ENCODE measurements at regions not wholly inside any gene's neighbourhood (a gene's known extent, or its start where the extent isn't known, plus 50 kb on each side); places are given as distances from the start of the nearest gene placed in this dataset.

DNA sequence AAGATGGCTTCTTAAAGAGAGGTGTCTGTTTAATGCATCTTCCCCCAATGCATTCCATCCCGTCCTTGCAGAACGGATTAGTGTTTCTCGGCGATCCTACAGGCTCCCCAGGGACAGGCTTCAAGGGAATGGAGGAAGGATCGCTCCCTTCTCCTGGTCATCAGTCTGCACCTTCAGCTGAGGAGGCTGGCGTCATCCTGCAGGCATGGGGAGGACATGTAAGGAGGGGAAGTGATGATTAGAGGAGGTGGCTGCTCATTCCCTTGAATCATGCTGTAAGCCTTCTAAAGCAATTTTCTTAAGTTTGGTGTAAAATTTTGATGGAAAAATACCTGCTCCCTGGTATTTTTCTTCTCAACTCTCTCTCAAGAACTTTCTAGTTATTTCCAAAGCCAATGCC is 603.6 kb downstream of the NPHP4 start:
- no peaks in the 10 kb centered on the region for H3K9me3 ChIP-seq (ENCODE audit: insufficient read depth, low read depth, low read length)
- H3K9ac ChIP-seq (ENCODE audit: low read depth, low read length): no peak overlapping the region
- no peak overlapping the region for H3K27ac ChIP-seq (ENCODE audit: low read length)
- no peaks in the 10 kb centered on the region for H3K4me1 ChIP-seq (ENCODE audit: insufficient read depth, low read length)
- no peak overlapping the region for H3K4me3 ChIP-seq (ENCODE audit: low read length)
- H3K27me3 ChIP-seq (ENCODE audit: insufficient read depth, low read length): no peaks in the 10 kb centered on the region
- H3K36me3 ChIP-seq (ENCODE audit: insufficient read depth, low read depth, low read length): no peaks in the 10 kb centered on the region

DNA sequence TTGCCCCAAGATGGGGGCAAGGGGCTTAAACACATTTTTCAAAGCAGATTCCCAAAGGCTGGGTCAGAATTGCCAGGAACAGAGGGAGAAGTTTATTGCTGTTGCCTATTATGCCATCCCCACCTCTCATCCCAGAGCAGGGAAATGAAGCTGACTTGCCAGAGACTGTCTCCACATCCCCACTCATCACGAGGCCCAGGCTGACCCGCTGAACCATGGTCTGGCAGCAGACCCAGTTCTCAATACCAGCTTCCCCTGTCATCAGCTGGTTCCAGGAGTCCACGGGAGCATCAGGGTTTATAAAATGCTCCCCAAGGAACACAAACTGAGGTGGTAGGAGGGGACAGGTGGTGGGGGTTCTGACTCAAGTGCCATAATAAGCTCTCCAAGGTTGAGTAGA is 605.9 kb downstream of the NPHP4 start:
- no peaks in the 10 kb centered on the region for H3K36me3 ChIP-seq (ENCODE audit: insufficient read depth, low read depth, low read length)
- no peaks in the 10 kb centered on the region for H3K4me1 ChIP-seq (ENCODE audit: insufficient read depth, low read length)
- no peaks in the 10 kb centered on the region for H3K27me3 ChIP-seq (ENCODE audit: insufficient read depth, low read length)
- no peak overlapping the region for H3K27ac ChIP-seq (ENCODE audit: low read length)
- no peak overlapping the region for H3K9ac ChIP-seq (ENCODE audit: low read depth, low read length)
- no peaks in the 10 kb centered on the region for H3K9me3 ChIP-seq (ENCODE audit: insufficient read depth, low read depth, low read length)
- H3K4me3 ChIP-seq (ENCODE audit: low read length): no peak overlapping the region

DNA sequence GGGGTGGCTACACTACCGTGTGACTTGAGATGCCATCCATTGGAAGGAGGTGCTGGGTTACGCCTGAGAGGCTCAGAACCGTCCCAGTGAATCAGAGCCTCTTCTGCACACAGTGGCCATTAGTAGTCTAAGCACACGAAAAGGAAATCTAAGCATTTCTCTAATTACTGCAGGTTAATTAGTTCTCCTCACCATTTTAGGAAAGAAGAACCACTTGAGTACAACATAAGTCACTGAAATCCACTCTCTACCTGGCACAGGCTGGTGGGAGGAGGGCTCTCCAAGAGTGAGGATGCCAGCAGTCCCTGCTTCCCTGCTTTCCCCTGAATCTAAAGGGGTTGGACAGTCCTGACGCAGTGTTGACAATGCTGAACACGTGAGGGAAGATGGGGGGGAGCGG is 606.3 kb downstream of the NPHP4 start:
- Histone ChIP-seq H3K9ac (ENCODE audit: low read depth, low read length) (no peak overlapping the region), H3K36me3 (ENCODE audit: insufficient read depth, low read depth, low read length) (no peaks in the 10 kb centered on the region), H3K4me1 (ENCODE audit: insufficient read depth, low read length) (no peaks in the 10 kb centered on the region), H3K4me3 (ENCODE audit: low read length) (no peak overlapping the region), H3K27ac (ENCODE audit: low read length) (no peak overlapping the region), H3K9me3 (ENCODE audit: insufficient read depth, low read depth, low read length) (no peaks in the 10 kb centered on the region), H3K27me3 (ENCODE audit: insufficient read depth, low read length) (no peaks in the 10 kb centered on the region)

DNA sequence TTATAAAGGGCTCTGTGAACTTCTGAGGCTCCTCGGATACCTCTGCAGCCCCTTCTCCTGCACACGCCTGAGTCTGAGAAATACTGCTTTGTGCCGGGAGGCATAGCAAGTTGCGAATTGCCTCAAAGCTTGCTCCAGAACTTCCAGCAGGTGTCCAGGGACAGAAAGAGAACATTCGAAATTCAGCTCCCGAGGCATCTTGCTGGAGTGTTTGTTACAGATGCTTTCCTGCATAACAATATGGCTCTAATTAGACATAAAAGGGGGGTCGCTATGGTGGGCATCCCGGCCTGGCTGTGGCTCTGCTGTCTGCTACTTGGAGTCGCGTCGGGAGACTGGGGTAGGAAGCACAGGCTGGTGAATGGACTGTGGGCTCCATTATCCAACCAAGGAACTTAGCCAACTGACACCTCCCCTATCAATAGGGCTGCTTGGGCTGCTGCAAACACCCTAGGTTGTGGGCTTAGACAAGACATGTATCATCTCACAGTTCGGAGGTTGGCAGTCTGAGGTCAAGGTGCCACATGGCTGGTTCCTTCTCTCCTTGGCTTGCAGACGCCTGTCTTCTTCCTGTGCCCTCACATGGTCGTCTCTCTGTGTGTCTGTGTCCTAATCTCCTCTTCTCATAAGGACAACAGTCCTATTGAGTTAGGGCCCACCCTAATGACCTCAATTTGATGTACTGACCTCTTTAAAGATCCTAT is 607.0 kb downstream of the NPHP4 start:
- H3K9ac ChIP-seq (ENCODE audit: low read depth, low read length): no peak overlapping the region
- no peak overlapping the region for H3K4me3 ChIP-seq (ENCODE audit: low read length)
- no peaks in the 10 kb centered on the region for H3K27me3 ChIP-seq (ENCODE audit: insufficient read depth, low read length)
- no peak overlapping the region for H3K27ac ChIP-seq (ENCODE audit: low read length)
- no peaks in the 10 kb centered on the region for H3K36me3 ChIP-seq (ENCODE audit: insufficient read depth, low read depth, low read length)
- no peaks in the 10 kb centered on the region for H3K4me1 ChIP-seq (ENCODE audit: insufficient read depth, low read length)
- H3K9me3 ChIP-seq (ENCODE audit: insufficient read depth, low read depth, low read length): no peaks in the 10 kb centered on the region

DNA sequence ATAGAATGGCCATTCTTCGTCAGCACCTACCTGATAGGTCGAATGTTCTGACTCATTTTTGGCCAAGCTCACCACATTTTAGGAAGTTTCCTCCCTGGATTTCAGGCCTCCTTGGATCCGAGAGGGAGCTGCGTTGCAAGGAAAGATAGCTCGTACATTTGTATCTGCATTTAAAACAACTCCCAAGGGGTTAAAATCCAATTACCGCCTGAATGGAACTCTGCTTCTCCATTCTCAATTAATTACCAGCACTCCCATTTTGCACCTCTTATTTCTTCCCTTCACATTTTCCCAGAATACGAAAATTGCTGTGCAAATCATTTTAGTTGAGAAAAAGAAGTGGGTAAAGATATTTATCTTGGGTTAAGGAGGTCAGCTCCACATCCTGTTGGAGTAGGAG is 610.7 kb downstream of the NPHP4 start:
- H3K27ac ChIP-seq (ENCODE audit: low read length): no peak overlapping the region
- H3K36me3 ChIP-seq (ENCODE audit: insufficient read depth, low read depth, low read length): no peaks in the 10 kb centered on the region
- no peaks in the 10 kb centered on the region for H3K4me1 ChIP-seq (ENCODE audit: insufficient read depth, low read length)
- H3K9ac ChIP-seq (ENCODE audit: low read depth, low read length): no peak overlapping the region
- H3K27me3 ChIP-seq (ENCODE audit: insufficient read depth, low read length): no peaks in the 10 kb centered on the region
- no peak overlapping the region for H3K4me3 ChIP-seq (ENCODE audit: low read length)
- H3K9me3 ChIP-seq (ENCODE audit: insufficient read depth, low read depth, low read length): no peaks in the 10 kb centered on the region

DNA sequence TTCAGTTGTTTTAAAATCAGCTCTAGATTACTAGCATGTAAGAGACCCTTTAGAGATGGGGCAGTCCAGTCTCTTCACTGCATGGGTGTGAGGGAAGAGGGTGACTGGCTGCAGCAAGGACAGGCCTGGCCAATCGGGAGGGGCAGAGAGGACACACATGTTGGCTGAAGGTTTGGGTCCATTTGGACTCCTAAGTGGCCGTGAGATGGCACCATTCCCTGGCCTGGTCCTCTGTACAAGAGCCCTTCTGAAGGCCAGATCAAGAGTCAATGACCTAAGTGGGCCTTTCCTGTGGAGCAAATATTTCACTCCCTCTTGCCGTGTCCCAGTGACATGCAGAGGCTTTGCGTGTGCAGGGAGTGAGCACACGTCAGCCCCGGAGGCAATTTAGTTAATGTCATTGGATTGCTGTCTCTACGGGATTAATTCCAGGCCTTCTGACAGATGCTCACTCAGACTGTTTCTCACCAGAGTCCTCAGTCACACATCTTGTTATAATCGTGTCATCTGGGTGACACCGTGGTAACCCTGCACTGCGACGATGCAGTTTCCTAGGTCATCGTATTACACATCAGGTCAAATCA is 613.0 kb downstream of the NPHP4 start:
- H3K27ac ChIP-seq (ENCODE audit: low read length): no peak overlapping the region
- H3K36me3 ChIP-seq (ENCODE audit: insufficient read depth, low read depth, low read length): no peaks in the 10 kb centered on the region
- H3K27me3 ChIP-seq (ENCODE audit: insufficient read depth, low read length): no peaks in the 10 kb centered on the region
- no peaks in the 10 kb centered on the region; the same call in 1 of the 2 replicates for H3K4me1 ChIP-seq (ENCODE audit: insufficient read depth, low read length)
- no peak overlapping the region for H3K4me3 ChIP-seq (ENCODE audit: low read length)
- H3K9me3 ChIP-seq (ENCODE audit: insufficient read depth, low read depth, low read length): peaks cover 1% of the 10 kb centered on the region; the same call in 1 of the 2 replicates
- H3K9ac ChIP-seq (ENCODE audit: low read depth, low read length): no peak overlapping the region

DNA sequence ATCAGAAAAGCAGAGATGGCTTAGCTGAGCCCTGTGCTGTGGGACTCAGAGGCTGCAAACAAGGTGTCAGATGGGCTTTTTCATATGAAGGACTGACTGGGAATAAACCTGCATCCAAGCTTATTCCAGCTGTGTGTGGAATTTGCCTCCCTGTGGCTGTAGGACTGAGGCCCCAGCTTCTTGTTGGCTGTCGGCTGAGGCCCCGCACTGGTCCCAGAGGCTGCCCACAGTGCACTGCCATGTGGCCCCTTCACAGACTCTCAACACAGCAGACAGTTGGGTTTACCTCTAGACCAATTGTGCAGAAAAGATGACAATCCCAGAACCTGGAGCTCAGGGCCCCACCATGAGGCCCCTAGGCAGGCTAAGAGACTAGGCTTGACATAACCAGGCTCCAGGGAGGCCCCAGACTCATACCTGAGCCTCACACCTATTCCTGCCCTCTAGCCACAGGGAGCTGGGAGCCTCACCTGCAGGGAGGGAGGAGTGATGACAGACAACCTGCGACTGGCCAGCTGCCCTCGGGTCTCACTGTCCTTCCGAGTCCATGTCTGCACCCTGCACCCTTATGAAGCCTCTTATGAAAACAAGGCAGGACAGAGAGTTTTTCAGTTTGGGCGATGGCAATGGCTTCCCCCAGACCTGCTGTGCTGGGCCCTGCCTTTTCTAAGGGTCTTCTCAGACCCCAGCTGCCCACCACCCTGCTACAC is 615.5 kb downstream of the NPHP4 start:
- Histone ChIP-seq H3K36me3 (ENCODE audit: insufficient read depth, low read depth, low read length) (no peaks in the 10 kb centered on the region), H3K4me1 (ENCODE audit: insufficient read depth, low read length) (no peaks in the 10 kb centered on the region; the same call in 1 of the 2 replicates), H3K27me3 (ENCODE audit: insufficient read depth, low read length) (no peaks in the 10 kb centered on the region), H3K9me3 (ENCODE audit: insufficient read depth, low read depth, low read length) (peaks cover 14% of the 10 kb centered on the region), H3K4me3 (ENCODE audit: low read length) (no peak overlapping the region), H3K9ac (ENCODE audit: low read depth, low read length) (no peak overlapping the region), H3K27ac (ENCODE audit: low read length) (no peak overlapping the region)

DNA sequence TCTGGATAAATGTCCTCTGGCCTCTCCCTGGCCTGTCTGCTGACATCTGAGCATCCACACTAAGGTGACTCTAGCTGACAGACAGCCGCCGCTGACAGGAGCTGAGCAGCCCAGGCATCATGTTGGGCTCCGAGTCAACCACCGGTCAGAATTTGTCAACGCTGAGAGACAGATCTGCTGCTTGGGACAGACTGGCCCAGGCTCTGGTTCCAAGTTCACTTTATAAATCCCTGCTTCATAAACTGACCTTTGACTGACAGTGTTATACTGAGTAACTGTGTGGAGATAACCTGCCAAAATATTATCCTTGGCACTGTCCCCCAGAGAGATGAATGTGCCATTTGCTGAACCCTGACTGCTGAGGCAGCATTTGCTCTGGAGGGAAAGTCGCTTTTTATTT is 616.7 kb downstream of the NPHP4 start:
- Histone ChIP-seq H3K4me3 (ENCODE audit: low read length) (no peak overlapping the region), H3K36me3 (ENCODE audit: insufficient read depth, low read depth, low read length) (no peaks in the 10 kb centered on the region), H3K9me3 (ENCODE audit: insufficient read depth, low read depth, low read length) (peaks cover 14% of the 10 kb centered on the region), H3K9ac (ENCODE audit: low read depth, low read length) (no peak overlapping the region), H3K27me3 (ENCODE audit: insufficient read depth, low read length) (no peaks in the 10 kb centered on the region), H3K4me1 (ENCODE audit: insufficient read depth, low read length) (no peaks in the 10 kb centered on the region; the same call in 1 of the 2 replicates), H3K27ac (ENCODE audit: low read length) (no peak overlapping the region)

DNA sequence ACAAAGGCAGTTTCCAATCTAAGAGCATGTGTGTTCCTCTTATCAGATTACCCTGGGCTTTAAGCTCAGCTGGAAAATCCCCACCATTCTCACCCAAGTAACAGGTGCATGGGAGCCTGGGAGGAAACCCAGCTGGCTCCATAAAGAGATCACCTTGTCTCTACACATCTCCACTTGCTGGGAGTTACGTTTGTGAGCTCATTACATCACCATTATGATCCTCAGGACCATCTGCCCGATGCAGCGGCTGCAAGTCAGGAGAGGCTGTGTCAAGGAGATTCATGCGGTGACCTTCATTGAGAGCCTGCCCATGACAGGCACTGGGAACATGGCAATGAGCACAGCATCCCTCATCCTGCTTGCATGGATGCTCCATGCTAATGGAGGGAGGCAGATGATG is 618.0 kb downstream of the NPHP4 start:
- Histone ChIP-seq H3K9ac (ENCODE audit: low read depth, low read length) (no peak overlapping the region), H3K27me3 (ENCODE audit: insufficient read depth, low read length) (no peaks in the 10 kb centered on the region), H3K4me3 (ENCODE audit: low read length) (no peak overlapping the region), H3K27ac (ENCODE audit: low read length) (no peak overlapping the region), H3K9me3 (ENCODE audit: insufficient read depth, low read depth, low read length) (peaks cover 14% of the 10 kb centered on the region), H3K36me3 (ENCODE audit: insufficient read depth, low read depth, low read length) (no peaks in the 10 kb centered on the region), H3K4me1 (ENCODE audit: insufficient read depth, low read length) (no peaks in the 10 kb centered on the region; the same call in 1 of the 2 replicates)

DNA sequence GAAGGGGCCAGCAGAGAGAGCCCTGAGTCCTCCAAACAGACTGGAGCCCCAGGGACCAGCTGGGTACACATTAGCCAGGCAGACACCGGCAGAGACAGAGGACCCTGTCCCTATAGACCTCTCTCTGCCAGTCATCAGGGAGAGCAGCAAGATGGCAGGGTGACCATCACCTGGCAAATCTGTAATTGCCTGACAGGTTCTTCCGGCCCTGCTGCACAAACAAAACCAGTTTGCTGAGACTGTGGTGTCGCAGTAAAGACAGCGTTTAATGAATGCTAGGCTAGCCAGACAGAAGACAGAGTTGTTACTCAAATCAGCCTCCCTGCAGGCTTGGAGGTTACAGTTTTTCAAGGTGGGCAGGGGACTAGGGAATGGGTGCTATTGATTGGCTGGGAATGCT is 618.9 kb downstream of the NPHP4 start:
- peaks cover 14% of the 10 kb centered on the region for H3K9me3 ChIP-seq (ENCODE audit: insufficient read depth, low read depth, low read length)
- no peak overlapping the region for H3K4me3 ChIP-seq (ENCODE audit: low read length)
- no peak overlapping the region for H3K27ac ChIP-seq (ENCODE audit: low read length)
- H3K27me3 ChIP-seq (ENCODE audit: insufficient read depth, low read length): no peaks in the 10 kb centered on the region
- H3K9ac ChIP-seq (ENCODE audit: low read depth, low read length): no peak overlapping the region
- H3K4me1 ChIP-seq (ENCODE audit: insufficient read depth, low read length): no peaks in the 10 kb centered on the region; the same call in 1 of the 2 replicates
- no peaks in the 10 kb centered on the region for H3K36me3 ChIP-seq (ENCODE audit: insufficient read depth, low read depth, low read length)

DNA sequence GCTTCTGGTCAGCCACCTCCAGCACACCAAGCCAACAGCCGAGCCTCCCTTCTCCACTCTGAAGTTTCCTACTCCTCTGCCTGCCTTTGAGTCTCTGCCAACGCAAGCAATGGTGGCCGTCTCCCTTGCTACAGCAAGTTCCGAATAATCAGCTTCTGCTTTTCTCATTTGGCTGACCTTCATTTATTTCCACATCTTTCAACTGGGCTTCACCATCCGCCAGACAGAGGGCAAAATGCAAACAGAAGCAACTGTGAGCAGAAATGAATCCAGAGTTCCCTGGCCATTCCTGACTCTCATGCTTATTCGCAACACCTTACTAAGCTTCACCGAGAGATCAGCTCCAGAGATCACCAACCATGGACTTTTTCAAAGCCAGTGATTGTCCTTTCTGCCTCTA is 621.0 kb downstream of the NPHP4 start:
- H3K27me3 ChIP-seq (ENCODE audit: insufficient read depth, low read length): no peaks in the 10 kb centered on the region
- no peak overlapping the region for H3K27ac ChIP-seq (ENCODE audit: low read length)
- H3K4me1 ChIP-seq (ENCODE audit: insufficient read depth, low read length): no peaks in the 10 kb centered on the region; the same call in 1 of the 2 replicates
- H3K4me3 ChIP-seq (ENCODE audit: low read length): no peak overlapping the region
- no peaks in the 10 kb centered on the region for H3K36me3 ChIP-seq (ENCODE audit: insufficient read depth, low read depth, low read length)
- no peak overlapping the region for H3K9ac ChIP-seq (ENCODE audit: low read depth, low read length)
- H3K9me3 ChIP-seq (ENCODE audit: insufficient read depth, low read depth, low read length): peaks cover 14% of the 10 kb centered on the region

DNA sequence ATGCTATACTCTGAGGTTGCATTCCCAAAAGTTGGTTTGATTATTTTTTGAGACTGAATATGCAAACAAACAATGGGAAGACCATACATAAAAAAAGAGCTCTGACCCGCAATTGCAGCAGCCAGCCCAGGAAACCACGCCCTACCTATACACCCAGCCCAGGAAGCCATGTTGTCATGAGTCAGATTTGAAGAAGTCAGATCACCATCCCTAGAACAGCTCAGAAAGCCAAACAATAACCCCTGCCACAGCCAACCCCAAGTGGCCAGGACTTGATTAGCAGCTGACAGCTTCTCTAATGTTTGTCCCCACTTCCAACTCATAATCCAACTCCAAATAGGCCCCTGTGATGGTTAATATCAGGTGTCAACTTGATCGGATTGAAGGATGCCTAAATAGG is 621.9 kb downstream of the NPHP4 start:
- H3K9ac ChIP-seq (ENCODE audit: low read depth, low read length): no peak overlapping the region
- H3K27me3 ChIP-seq (ENCODE audit: insufficient read depth, low read length): no peaks in the 10 kb centered on the region
- peaks cover 14% of the 10 kb centered on the region for H3K9me3 ChIP-seq (ENCODE audit: insufficient read depth, low read depth, low read length)

More for the DNA sequence above, 621.9 kb downstream of the NPHP4 start:
- Histone ChIP-seq H3K27ac (ENCODE audit: low read length) (no peak overlapping the region), H3K4me3 (ENCODE audit: low read length) (no peak overlapping the region), H3K36me3 (ENCODE audit: insufficient read depth, low read depth, low read length) (no peaks in the 10 kb centered on the region), H3K4me1 (ENCODE audit: insufficient read depth, low read length) (no peaks in the 10 kb centered on the region)

Measured in iPS-20b (cell line).